MG63 (cell line): ENCODE measurements at regions not wholly inside any gene's neighbourhood (a gene's known extent, or its start where the extent isn't known, plus 50 kb on each side); places are given as distances from the start of the nearest gene placed in this dataset.
A peak's percentile ranks its signal among the peaks of the same experiment; 100 is the strongest.

Source experiments
- DNase-seq: peaks from one replicate; pipeline ENCODE4 v3.0.0-alpha.2; 2020
- H3K27me3 ChIP-seq: fragments of 250-450 bp; sonication (Bioruptor Pico); 2 replicates; pipeline ENCODE4 v1.5.1; 2020; ENCODE audit warnings: mild to moderate bottlenecking, moderate library complexity
- H3K36me3 ChIP-seq: fragments of 250-450 bp; sonication (Bioruptor Pico); 2 replicates; pipeline ENCODE4 v1.5.1; 2020; ENCODE audit warnings: mild to moderate bottlenecking, moderate library complexity
- H3K4me3 ChIP-seq: fragments of 250-450 bp; sonication (Bioruptor Pico); 2 replicates; pipeline ENCODE4 v1.5.1; 2020; ENCODE audit warnings: mild to moderate bottlenecking, moderate library complexity
- H3K9me3 ChIP-seq: fragments of 250-450 bp; sonication (Bioruptor Pico); 2 replicates; pipeline ENCODE4 v1.5.1; 2020; ENCODE audit warnings: mild to moderate bottlenecking, moderate library complexity

DNA sequence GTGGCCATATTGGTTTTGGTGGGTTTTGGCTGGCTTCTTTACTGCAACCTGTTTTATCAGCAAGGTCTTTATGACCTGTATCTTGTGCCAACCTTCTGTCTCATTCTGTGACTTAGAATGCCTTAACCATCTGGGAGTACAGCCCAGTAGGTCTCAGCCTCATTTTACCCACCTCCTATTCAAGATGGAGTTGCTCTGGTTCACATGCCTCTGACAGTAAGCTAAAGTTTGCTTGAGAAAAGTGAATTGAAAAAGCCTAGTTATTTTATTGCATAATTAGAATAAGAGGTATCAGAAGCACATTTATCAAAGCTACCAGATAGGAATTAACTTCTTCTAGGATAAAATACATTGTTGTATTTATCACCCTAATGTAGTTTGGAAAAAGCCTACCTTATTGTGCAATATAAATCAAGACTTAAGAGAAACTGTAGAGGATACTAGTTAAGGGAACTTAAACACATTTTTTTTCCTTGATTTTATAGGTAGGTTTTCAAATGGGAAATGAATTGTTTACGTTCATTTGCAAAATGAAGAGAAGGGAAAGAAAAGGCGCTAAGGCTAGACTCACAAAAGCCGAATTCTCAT, 202.3 kb upstream of the KCNJ16 start:
- Histone ChIP-seq H3K27me3 (no peaks in the 10 kb centered on the region), H3K9me3 (peaks cover 2% of the 10 kb centered on the region; the same call in 1 of the 2 replicates), H3K36me3 (no peaks in the 10 kb centered on the region), H3K4me3 (no peak overlapping the region)
- no peak for DNase-seq

DNA sequence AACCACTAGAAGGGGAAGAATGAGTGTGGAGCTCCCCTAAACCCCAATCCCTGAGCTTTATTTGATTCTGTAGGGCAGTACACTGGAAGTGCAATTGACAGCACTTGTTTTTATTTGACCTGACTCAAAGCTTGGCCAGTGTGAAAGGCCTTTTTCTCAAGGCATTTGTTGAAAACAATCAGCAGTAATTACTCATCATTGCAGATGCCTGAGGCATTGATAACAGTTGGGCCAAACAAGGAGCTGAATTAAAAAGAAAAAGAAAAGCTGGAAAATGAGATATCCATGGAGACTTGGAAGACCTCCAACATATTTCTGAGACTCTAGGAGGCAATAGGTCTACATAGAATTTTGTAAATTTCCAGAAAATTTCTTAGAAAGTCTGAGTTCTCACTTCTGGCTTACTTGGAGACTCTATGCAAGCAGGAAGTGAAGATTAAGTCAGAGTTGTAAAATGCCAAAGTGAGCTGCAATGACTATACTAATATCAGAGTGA, 200.8 kb upstream of the KCNJ16 start:
- no peak overlapping the region for H3K4me3 ChIP-seq
- H3K27me3 ChIP-seq = no peaks in the 10 kb centered on the region
- H3K36me3 ChIP-seq = no peaks in the 10 kb centered on the region
- H3K9me3 ChIP-seq = no peaks in the 10 kb centered on the region; the same call in 1 of the 2 replicates
- DNase-seq = peak; percentile 57

- H3K4me3 ChIP-seq = no peak overlapping the region
- H3K36me3 ChIP-seq = no peaks in the 10 kb centered on the region
- DNase-seq = no peak
- H3K27me3 ChIP-seq = no peaks in the 10 kb centered on the region
- H3K9me3 ChIP-seq = no peaks in the 10 kb centered on the region; the same call in 1 of the 2 replicates
Observed at GRCh38 chr17:69876757-69877156, 198.3 kb upstream of the KCNJ16 start.

GRCh38 chr17:69878661-69879060, 196.4 kb upstream of the KCNJ16 start:
- Histone ChIP-seq H3K36me3 (no peaks in the 10 kb centered on the region), H3K4me3 (no peak overlapping the region), H3K27me3 (no peaks in the 10 kb centered on the region), H3K9me3 (no peaks in the 10 kb centered on the region; the same call in 1 of the 2 replicates)
- DNase-seq = no peak

GRCh38 chr17:69879576-69879975, 195.4 kb upstream of the KCNJ16 start:
- Histone ChIP-seq H3K36me3 (no peaks in the 10 kb centered on the region), H3K27me3 (no peaks in the 10 kb centered on the region), H3K4me3 (no peak overlapping the region), H3K9me3 (no peaks in the 10 kb centered on the region; the same call in 1 of the 2 replicates)
- DNase-seq = no peak

GRCh38 chr17:69880591-69881112, 194.4 kb upstream of the KCNJ16 start:
- DNase-seq = no peak
- no peaks in the 10 kb centered on the region; the same call in 1 of the 2 replicates for H3K9me3 ChIP-seq
- H3K4me3 ChIP-seq = no peak overlapping the region
- no peaks in the 10 kb centered on the region for H3K36me3 ChIP-seq
- no peaks in the 10 kb centered on the region for H3K27me3 ChIP-seq

DNA sequence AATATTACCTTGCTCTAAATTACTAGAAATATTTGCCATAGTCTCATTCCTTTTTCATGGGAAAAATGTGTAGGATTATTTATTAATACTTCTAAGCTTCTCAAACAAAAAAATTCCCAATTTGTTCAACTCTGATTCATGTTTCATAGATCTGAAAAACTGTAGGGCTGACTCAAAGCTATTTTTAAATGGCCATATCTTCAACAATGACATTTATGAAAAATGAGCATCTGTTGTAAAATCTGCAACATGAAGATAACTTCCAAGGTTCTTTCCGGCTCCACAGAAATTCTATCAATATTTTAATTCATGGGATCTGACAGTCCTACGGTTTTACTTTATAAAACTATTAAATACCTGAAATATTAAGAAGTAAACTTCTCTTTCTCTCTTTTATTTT, 192.7 kb upstream of the KCNJ16 start:
- Histone ChIP-seq H3K27me3 (no peaks in the 10 kb centered on the region), H3K9me3 (no peaks in the 10 kb centered on the region; the same call in 1 of the 2 replicates), H3K36me3 (no peaks in the 10 kb centered on the region), H3K4me3 (no peak overlapping the region)
- no peak for DNase-seq

GRCh38 chr17:69883120-69883519, 191.9 kb upstream of the KCNJ16 start:
- Histone ChIP-seq H3K9me3 (no peaks in the 10 kb centered on the region; the same call in 1 of the 2 replicates), H3K27me3 (no peaks in the 10 kb centered on the region), H3K4me3 (no peak overlapping the region), H3K36me3 (no peaks in the 10 kb centered on the region)
- DNase-seq = no peak

DNA sequence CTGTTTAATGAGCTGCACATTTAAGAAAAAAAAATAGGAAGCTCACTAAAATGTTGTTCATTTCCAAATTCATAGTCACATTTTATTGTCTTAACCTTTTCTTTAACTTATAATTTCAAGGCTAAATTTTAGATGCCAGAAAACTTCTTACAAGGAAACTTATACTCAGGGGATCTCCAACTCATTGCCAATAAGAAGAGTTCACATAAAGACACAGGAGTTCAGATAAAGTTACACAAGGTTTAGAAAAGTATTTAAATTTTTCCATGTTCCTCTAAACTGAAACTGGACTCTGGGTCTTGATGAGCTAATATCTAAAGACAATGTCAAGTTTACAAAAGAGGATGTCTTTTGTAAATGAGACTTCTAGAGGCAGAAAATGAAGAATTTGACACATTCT, 190.7 kb upstream of the KCNJ16 start:
- Histone ChIP-seq H3K36me3 (no peaks in the 10 kb centered on the region), H3K27me3 (no peaks in the 10 kb centered on the region), H3K4me3 (no peak overlapping the region), H3K9me3 (no peaks in the 10 kb centered on the region)
- DNase-seq = no peak

- no peaks in the 10 kb centered on the region for H3K9me3 ChIP-seq
- H3K36me3 ChIP-seq = no peaks in the 10 kb centered on the region
- no peak for DNase-seq
- no peaks in the 10 kb centered on the region for H3K27me3 ChIP-seq
- no peak overlapping the region for H3K4me3 ChIP-seq
Observed at GRCh38 chr17:69884846-69885245, 190.2 kb upstream of the KCNJ16 start.

DNA sequence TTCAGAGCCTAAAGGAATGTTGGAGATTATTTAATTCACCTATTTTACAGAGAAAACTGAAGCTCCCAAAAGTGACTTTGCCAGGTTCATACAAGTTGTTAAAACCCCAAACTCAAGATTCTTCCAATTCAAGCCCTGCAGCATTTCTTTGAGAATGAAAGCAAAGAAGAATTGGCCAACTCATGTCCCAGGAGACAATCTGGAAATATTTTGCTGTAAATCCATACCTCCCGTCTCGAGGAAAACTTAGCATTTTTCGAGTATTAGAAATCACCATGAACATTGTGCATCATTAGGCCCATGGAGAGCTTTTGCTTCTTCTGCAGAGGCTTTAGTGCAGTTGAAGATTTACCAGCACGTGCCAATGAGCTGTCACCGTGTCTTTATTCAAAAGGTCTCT, 176.4 kb upstream of the KCNJ16 start:
- DNase-seq = no peak
- no peaks in the 10 kb centered on the region for H3K9me3 ChIP-seq
- no peaks in the 10 kb centered on the region for H3K36me3 ChIP-seq
- no peak overlapping the region for H3K4me3 ChIP-seq
- no peaks in the 10 kb centered on the region for H3K27me3 ChIP-seq

DNA sequence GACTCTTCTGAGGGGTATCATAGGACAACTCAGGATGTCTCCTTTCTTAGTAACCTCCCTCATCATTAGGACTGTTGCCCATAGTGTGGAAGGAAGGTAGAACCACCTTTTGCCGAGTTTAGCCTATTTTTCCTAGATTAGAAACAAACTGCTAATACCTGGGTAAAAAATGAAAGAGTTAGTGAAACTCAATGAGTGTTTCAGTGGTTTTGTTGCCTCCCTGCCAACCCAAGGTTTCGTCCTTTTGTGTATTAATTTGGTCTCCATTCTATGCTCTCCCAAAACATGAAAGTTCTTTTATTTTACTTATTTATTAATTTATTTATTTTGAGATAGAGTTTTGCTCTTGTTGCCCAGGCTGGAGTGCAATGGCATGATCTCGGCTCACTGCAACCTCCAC, 174.9 kb upstream of the KCNJ16 start:
- no peaks in the 10 kb centered on the region for H3K36me3 ChIP-seq
- DNase-seq = no peak
- no peaks in the 10 kb centered on the region for H3K9me3 ChIP-seq
- no peak overlapping the region for H3K4me3 ChIP-seq
- no peaks in the 10 kb centered on the region for H3K27me3 ChIP-seq

DNA sequence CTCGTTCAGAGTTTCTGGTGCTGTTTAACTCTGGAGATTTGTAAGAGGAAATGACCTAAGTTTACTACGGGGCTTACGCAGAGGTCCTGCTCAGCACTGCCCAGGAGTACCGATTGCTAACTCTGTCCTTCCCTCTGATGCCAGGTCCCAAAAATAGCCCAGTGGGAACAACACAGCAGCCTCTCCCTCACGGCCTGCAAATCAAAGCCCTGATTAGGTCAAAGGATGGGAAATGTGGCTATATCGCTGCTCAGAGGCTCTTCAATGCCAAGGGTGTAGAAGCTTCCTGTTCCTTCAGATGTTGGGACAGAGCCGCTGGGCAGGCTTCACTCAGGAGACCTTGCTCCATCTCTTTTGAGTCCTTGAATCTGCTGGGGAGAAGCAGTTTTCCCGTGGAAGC, 174.2 kb upstream of the KCNJ16 start:
- H3K4me3 ChIP-seq = no peak overlapping the region
- DNase-seq = no peak
- no peaks in the 10 kb centered on the region for H3K27me3 ChIP-seq
- no peaks in the 10 kb centered on the region for H3K36me3 ChIP-seq
- no peaks in the 10 kb centered on the region for H3K9me3 ChIP-seq

DNA sequence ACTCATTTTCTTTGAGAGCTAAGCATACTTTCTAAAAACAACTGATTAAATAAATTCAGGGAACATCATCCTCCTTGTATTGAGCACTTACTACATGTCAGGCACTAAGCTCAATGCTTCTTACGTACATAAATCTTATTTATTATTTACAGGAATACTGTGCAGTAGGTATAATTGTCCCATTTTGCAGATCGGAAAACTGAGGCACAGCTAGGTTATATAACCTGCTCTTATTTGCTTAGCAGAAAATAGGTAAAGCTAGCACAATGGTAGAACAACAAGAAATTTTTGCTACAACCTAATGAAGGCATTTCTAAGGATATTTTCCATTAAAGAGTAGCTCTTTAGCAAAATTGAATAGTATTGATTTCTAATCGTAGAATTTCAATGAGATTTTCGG, 168.7 kb upstream of the KCNJ16 start:
- no peak overlapping the region for H3K4me3 ChIP-seq
- H3K36me3 ChIP-seq = no peaks in the 10 kb centered on the region
- H3K9me3 ChIP-seq = no peaks in the 10 kb centered on the region
- DNase-seq = no peak
- H3K27me3 ChIP-seq = no peaks in the 10 kb centered on the region

DNA sequence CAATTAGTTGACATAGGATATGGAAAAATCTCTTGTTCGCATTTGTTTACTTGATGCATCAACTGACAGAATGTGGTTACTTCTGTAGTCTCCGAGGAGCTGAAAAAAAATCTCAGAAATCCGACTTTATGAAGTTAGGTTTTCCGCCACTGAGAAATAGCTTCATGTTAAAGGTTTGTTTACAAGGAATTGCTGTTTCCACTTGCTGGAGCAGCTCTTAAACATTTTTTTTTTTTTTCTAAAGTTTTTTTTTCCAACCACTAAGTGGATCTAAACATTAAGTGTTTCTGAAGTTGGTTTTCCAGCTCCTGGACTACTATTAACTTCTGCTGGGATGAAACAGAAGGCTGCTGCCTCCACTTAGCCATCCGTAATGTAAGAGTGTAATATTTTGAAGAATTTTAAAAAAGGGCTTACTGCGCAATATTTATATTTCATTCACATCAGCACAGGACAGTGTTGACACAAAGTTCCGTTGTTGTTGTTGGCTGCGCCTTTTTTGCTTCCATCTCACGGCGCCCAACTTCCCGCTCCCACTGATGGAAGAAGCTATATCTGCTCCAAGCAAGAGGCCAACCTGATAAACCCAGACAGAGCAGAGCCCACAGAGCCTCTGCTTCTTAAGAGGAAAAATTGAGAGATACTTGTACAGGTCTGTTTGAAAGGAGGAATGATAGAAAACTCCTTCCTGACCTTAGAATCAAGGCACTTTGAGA, 167.7 kb upstream of the KCNJ16 start:
- H3K9me3 ChIP-seq = no peaks in the 10 kb centered on the region
- no peak overlapping the region for H3K4me3 ChIP-seq
- no peaks in the 10 kb centered on the region for H3K27me3 ChIP-seq
- H3K36me3 ChIP-seq = no peaks in the 10 kb centered on the region
- no peak for DNase-seq

GRCh38 chr17:69908626-69909368, 166.2 kb upstream of the KCNJ16 start:
- no peaks in the 10 kb centered on the region for H3K36me3 ChIP-seq
- H3K4me3 ChIP-seq = no peak overlapping the region
- no peaks in the 10 kb centered on the region for H3K27me3 ChIP-seq
- H3K9me3 ChIP-seq = no peaks in the 10 kb centered on the region
- no peak for DNase-seq

GRCh38 chr17:69909389-69909788, 165.6 kb upstream of the KCNJ16 start:
- Histone ChIP-seq H3K4me3 (no peak overlapping the region), H3K9me3 (no peaks in the 10 kb centered on the region), H3K27me3 (no peaks in the 10 kb centered on the region), H3K36me3 (no peaks in the 10 kb centered on the region)
- DNase-seq = no peak
